Lower lobe of right lung (tissue), 2 donors: ENCODE measurements at regions not wholly inside any gene's neighbourhood (a gene's known extent, or its start where the extent isn't known, plus 50 kb on each side); places are given as distances from the start of the nearest gene placed in this dataset.

ENCODE experiments used
- ATAC-seq, 2 donors: fragments of 200-7000 bp; cut with Tn5 transposase; one replicate each; pipeline ENCODE4 v1.9.1; 2020 to 2022; ENCODE audit warnings: mild to moderate bottlenecking in 2 of 2, moderate library complexity in 2 of 2
- DNase-seq: peaks from one replicate; pipeline ENCODE4 v3.0.0-alpha.2; 2020
- H3K27ac ChIP-seq: fragments of 200-600 bp; one replicate; pipeline ENCODE4 v1.8.0; 2022
- H3K27me3 ChIP-seq: fragments of 200-600 bp; one replicate; pipeline ENCODE4 v1.8.0; 2022; ENCODE audit warnings: low read depth
- H3K36me3 ChIP-seq: fragments of 200-600 bp; one replicate; pipeline ENCODE4 v1.8.0; 2022; ENCODE audit warnings: mild to moderate bottlenecking
- H3K4me1 ChIP-seq: fragments of 200-600 bp; one replicate; pipeline ENCODE4 v1.8.0; 2022
- H3K4me3 ChIP-seq: fragments of 200-600 bp; one replicate; pipeline ENCODE4 v1.8.0; 2022; ENCODE audit warnings: mild to moderate bottlenecking
- H3K9me3 ChIP-seq: fragments of 200-600 bp; one replicate; pipeline ENCODE4 v1.8.0; 2022
- intact Hi-C: fragments of 100-400 bp; cut with DNase I; formaldehyde crosslinking; loops from one replicate; pipeline ENCODE4 v1.11.0; 2022
- TF ChIP-seq, protein P1 (sequence below): fragments of 200-600 bp; IDR thresholded peaks from one replicate; pipeline ENCODE4 v1.8.0; 2022; ENCODE audit warnings: antibody characterized with exemption, mild to moderate bottlenecking
- donor health status: DM: no; HTN: yes; CAD: no; lungs with severe emphysema.

DNA sequence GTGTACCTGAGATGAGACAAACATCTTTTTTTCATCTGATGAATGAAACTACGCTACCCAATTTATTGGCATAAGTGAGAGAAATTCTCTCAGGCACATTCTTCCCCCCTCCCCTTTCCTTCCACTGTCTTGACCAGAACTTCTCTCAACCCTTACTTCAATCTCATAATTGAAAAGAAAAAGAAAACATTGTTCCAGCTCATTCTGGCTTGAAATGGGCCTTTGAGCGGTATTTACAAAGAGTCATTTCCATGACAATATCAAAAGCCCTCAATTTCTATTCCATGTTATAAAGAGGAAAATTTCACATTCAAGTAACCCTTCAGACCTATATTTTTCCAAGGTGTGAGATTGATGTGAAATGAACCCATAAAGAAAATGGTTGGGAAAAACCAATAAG, 145.9 kb downstream of the PCSK1 start:
- TF ChIP-seq, protein P1, sequence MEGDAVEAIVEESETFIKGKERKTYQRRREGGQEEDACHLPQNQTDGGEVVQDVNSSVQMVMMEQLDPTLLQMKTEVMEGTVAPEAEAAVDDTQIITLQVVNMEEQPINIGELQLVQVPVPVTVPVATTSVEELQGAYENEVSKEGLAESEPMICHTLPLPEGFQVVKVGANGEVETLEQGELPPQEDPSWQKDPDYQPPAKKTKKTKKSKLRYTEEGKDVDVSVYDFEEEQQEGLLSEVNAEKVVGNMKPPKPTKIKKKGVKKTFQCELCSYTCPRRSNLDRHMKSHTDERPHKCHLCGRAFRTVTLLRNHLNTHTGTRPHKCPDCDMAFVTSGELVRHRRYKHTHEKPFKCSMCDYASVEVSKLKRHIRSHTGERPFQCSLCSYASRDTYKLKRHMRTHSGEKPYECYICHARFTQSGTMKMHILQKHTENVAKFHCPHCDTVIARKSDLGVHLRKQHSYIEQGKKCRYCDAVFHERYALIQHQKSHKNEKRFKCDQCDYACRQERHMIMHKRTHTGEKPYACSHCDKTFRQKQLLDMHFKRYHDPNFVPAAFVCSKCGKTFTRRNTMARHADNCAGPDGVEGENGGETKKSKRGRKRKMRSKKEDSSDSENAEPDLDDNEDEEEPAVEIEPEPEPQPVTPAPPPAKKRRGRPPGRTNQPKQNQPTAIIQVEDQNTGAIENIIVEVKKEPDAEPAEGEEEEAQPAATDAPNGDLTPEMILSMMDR = no peak
- ATAC-seq = no peak
- H3K4me1 ChIP-seq = no peaks in the 10 kb centered on the region
- H3K9me3 ChIP-seq = no peaks in the 10 kb centered on the region
- H3K27me3 ChIP-seq = no peaks in the 10 kb centered on the region
- H3K27ac ChIP-seq = no peak overlapping the region
- no peak overlapping the region for H3K4me3 ChIP-seq
- H3K36me3 ChIP-seq = no peaks in the 10 kb centered on the region
- intact Hi-C loops = no loop called here
- DNase-seq = no peak

DNA sequence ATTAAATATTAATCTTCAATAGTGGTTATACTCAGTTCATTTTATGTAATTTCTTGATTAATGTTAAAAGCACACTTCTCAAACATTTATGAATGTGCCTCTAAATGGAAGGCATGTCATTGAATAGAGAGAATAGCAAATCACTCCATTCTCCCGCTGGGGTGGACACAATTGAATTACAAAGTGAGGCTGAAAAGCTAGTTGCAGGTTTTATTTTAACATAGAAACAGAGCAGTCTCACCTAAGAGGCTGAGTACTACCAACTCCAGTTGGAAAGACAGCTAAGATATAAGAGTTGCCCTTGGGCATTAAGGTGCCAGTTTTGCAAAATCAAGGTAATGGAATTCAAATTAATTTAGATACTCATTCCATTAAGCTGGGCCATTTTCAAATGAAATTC, 147.2 kb downstream of the PCSK1 start:
- Histone ChIP-seq H3K4me1 (no peaks in the 10 kb centered on the region), H3K27me3 (no peaks in the 10 kb centered on the region), H3K36me3 (no peaks in the 10 kb centered on the region), H3K9me3 (no peaks in the 10 kb centered on the region), H3K27ac (no peak overlapping the region), H3K4me3 (no peak overlapping the region)
- intact Hi-C loops = no loop called here
- DNase-seq (no peak), ATAC-seq (no peak)
- TF ChIP-seq, protein P1 = no peak

DNA sequence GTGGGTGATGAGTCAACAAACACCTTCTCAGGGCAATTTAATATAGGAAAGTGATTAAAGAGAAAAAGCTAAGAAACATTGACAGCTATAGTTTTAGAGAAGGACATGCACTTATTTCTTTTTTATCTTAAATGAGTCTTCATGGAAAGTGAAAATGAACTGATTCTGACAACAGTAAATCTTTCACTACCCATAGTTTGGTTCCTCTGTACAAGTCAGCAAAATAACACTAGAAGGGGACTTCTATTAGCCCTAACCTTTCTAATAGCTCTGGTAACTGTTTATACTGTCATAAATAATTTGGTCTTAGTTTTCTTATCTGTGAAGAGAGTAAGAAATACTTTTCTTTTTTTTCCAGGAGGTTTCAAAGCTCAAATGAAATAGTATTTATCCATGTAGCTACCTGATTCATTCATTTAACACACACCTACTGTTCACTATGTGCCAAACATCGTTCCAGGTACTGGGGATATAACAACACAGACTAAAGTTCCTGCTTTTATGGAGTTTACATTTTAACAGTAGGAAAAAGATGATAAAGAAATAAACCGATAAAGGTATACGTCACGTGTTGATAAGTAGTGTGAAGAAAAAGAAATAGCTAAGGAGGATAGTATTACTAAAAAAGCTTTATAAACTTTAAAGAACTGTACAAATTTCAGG, 148.2 kb downstream of the PCSK1 start:
- H3K4me1 ChIP-seq = no peaks in the 10 kb centered on the region
- no peaks in the 10 kb centered on the region for H3K9me3 ChIP-seq
- no peaks in the 10 kb centered on the region for H3K36me3 ChIP-seq
- no peak overlapping the region for H3K4me3 ChIP-seq
- no peak for ATAC-seq
- H3K27ac ChIP-seq = no peak overlapping the region
- no peaks in the 10 kb centered on the region for H3K27me3 ChIP-seq
- TF ChIP-seq, protein P1 = no peak
- intact Hi-C loops = no loop called here
- no peak for DNase-seq

DNA sequence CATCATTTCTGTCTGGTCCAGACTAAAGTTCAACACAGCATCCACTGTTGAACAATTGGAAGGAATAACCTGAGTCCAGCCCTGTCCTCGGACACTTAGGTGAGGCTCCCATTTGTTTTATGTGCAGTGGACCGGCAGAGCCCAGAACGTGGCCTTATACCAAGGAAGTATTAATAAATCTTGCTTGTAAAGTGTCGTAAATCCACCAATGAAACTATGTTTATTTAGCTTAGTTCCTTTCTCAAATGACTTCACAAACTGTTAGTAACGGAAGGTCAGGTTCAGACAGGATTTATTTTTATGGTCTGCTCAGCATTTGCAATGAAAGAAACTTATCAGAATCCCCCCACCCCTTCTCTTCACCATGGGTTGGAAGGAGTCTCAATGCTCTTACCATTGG, 149.5 kb downstream of the PCSK1 start:
- no peak for DNase-seq
- no peaks in the 10 kb centered on the region for H3K9me3 ChIP-seq
- H3K27me3 ChIP-seq = no peaks in the 10 kb centered on the region
- ATAC-seq = no peak
- no peak overlapping the region for H3K27ac ChIP-seq
- TF ChIP-seq, protein P1 = no peak
- H3K36me3 ChIP-seq = no peaks in the 10 kb centered on the region
- intact Hi-C loops = no loop called here
- H3K4me3 ChIP-seq = no peak overlapping the region
- H3K4me1 ChIP-seq = no peaks in the 10 kb centered on the region

DNA sequence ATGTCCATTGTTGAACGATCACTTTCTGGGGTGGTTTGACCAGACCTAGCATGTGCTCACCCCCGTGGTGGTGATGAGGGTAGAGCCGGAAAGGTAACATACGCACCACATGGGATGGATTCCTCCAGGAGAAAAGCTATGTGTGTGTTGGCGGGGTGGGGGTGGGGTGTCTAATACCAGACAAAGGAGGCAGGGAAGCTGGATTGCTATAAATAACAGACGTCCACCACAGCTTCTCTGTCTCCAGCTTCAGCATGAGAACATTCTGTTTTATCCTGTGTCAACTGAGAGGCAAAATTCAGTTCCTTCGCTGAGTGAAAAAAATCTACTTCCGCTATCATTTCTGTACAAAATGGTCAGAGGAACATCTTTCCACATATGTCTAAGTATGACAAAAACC, 151.0 kb downstream of the PCSK1 start:
- TF ChIP-seq, protein P1 = no peak
- Histone ChIP-seq H3K27ac (no peak overlapping the region), H3K4me1 (no peaks in the 10 kb centered on the region), H3K4me3 (no peak overlapping the region), H3K9me3 (no peaks in the 10 kb centered on the region), H3K27me3 (no peaks in the 10 kb centered on the region), H3K36me3 (no peaks in the 10 kb centered on the region)
- no peak for DNase-seq
- intact Hi-C loops = no loop called here
- no peak for ATAC-seq

DNA sequence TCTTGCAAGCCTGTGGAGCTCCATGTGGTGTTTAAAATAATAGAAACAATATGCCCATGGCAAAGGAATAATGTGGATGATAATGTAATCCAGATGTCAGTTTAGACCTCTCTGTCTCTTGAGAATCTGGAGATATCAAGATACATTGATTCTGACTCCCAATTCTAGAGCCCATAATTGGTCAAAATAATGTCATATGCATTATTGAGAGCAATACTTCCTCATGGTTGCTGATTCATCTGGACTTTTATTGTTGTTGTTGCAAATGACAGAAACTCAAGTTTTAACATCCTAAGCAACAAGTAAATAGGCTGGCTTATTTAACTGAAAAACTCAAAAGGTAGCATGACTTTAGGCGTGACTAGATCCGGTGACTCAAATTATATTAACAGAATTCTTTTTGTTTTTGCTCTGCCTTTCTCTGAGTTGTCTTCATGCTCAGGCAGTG, 152.1 kb downstream of the PCSK1 start:
- TF ChIP-seq, protein P1 = no peak
- Histone ChIP-seq H3K36me3 (no peaks in the 10 kb centered on the region), H3K9me3 (no peaks in the 10 kb centered on the region), H3K4me3 (no peak overlapping the region), H3K27ac (no peak overlapping the region), H3K27me3 (no peaks in the 10 kb centered on the region), H3K4me1 (no peaks in the 10 kb centered on the region)
- ATAC-seq (no peak), DNase-seq (no peak)
- intact Hi-C loops = no loop called here
